Neural cell (in vitro differentiated cells): ENCODE measurements at regions not wholly inside any gene's neighbourhood (a gene's known extent, or its start where the extent isn't known, plus 50 kb on each side); places are given as distances from the start of the nearest gene placed in this dataset.

ENCODE experiments used
- H2AFZ ChIP-seq: fragments of 200-600, 300-800 bp; sonication (generic), shearing (Covaris generic); 2 replicates; pipeline ENCODE4 v1.6.0; 2014; ENCODE audit warnings: low read depth, mild to moderate bottlenecking, antibody characterized with exemption, low read length, moderate library complexity
- H3F3A ChIP-seq: fragments of 200-600 bp; shearing (Covaris generic); 2 replicates; pipeline ENCODE4 v1.6.1; 2016; ENCODE audit warnings: mild to moderate bottlenecking, moderate library complexity, mixed read lengths, antibody characterized with exemption, low read length; ENCODE audit not compliant: insufficient read depth, poor library complexity, severe bottlenecking
- H3K27ac ChIP-seq: fragments of 200-600, 300-800 bp; sonication (generic), shearing (Covaris generic); 2 replicates; pipeline ENCODE4 v1.5.1; 2014; ENCODE audit warnings: mild to moderate bottlenecking, low read length, moderate library complexity
- H3K27me3 ChIP-seq: fragments of 300-800, 200-600 bp; sonication (generic), shearing (Covaris generic); 2 replicates; pipeline ENCODE4 v1.6.0; 2014; ENCODE audit warnings: mild to moderate bottlenecking, low read depth, low read length, moderate library complexity; ENCODE audit not compliant: insufficient read depth
- H3K36me3 ChIP-seq: fragments of 300-800, 200-600 bp; sonication (generic), shearing (Covaris generic); 2 replicates; pipeline ENCODE4 v1.5.1; 2014; ENCODE audit warnings: mild to moderate bottlenecking, antibody characterized with exemption, low read length, moderate library complexity; ENCODE audit not compliant: insufficient read depth
- H3K4me2 ChIP-seq: fragments of 300-800, 200-600 bp; sonication (generic), shearing (Covaris generic); 2 replicates; pipeline ENCODE4 v1.6.0; 2014; ENCODE audit warnings: mild to moderate bottlenecking, low read length
- H3K4me3 ChIP-seq: fragments of 300-800, 200-600 bp; sonication (generic), shearing (Covaris generic); 2 replicates; pipeline ENCODE4 v1.5.1; 2014; ENCODE audit warnings: mild to moderate bottlenecking, low read length, moderate library complexity
- H3K79me2 ChIP-seq: fragments of 200-600 bp; shearing (Covaris generic); replicated peaks from 2 replicates; pipeline ENCODE4 v1.6.0; 2014; ENCODE audit warnings: mild to moderate bottlenecking, low read length, moderate library complexity; ENCODE audit not compliant: insufficient read depth
- H3K9ac ChIP-seq: fragments of 300-800, 200-600 bp; sonication (generic), shearing (Covaris generic); 2 replicates; pipeline ENCODE4 v1.6.1; 2016; ENCODE audit warnings: mild to moderate bottlenecking, low read length, mixed read lengths
- H3K9me2 ChIP-seq: fragments of 200-600 bp; shearing (Covaris generic); 2 replicates; pipeline ENCODE4 v1.6.1; 2016; ENCODE audit warnings: mild to moderate bottlenecking, low read length, mixed read lengths; ENCODE audit not compliant: insufficient read depth
- H3K9me3 ChIP-seq: fragments of 200-600, 300-800 bp; sonication (generic), shearing (Covaris generic); 2 replicates; pipeline ENCODE4 v1.6.1; 2016; ENCODE audit warnings: mild to moderate bottlenecking, mixed run types, low read length, moderate library complexity, mixed read lengths
- H4K20me1 ChIP-seq: fragments of 200-600 bp; shearing (Covaris generic); 2 replicates; pipeline ENCODE4 v1.6.1; 2016; ENCODE audit warnings: mild to moderate bottlenecking, mixed run types; ENCODE audit not compliant: insufficient read depth
- EP300 ChIP-seq: fragments of 450-650 bp; conservative IDR thresholded peaks from 2 replicates; pipeline ENCODE4 v1.6.1; 2014; ENCODE audit warnings: antibody characterized with exemption, mild to moderate bottlenecking, moderate library complexity; ENCODE audit not compliant: poor library complexity, severe bottlenecking
- EZH2 ChIP-seq: fragments of 200-600, 300-800 bp; shearing (Covaris generic), sonication (generic); IDR thresholded peaks from 2 replicates; pipeline ENCODE4 v1.6.1; 2014; ENCODE audit warnings: antibody characterized with exemption, low read length, borderline replicate concordance, mild to moderate bottlenecking; ENCODE audit not compliant: insufficient read depth, poor library complexity, severe bottlenecking
- MXI1 ChIP-seq: fragments of 450-650 bp; conservative IDR thresholded peaks from 2 replicates; pipeline ENCODE4 v1.6.1; 2014; ENCODE audit warnings: antibody characterized with exemption, mild to moderate bottlenecking; ENCODE audit not compliant: poor library complexity, severe bottlenecking
- POLR2AphosphoS5 ChIP-seq: IDR thresholded peaks from 2 replicates; pipeline ENCODE4 v1.6.1; 2012
- RAD21 ChIP-seq: fragments of 450-650 bp; conservative IDR thresholded peaks from 2 replicates; pipeline ENCODE4 v1.6.1; 2014; ENCODE audit warnings: antibody characterized with exemption, mild to moderate bottlenecking, moderate library complexity
- SMC3 ChIP-seq: fragments of 450-650 bp; conservative IDR thresholded peaks from 2 replicates; pipeline ENCODE4 v1.6.1; 2014; ENCODE audit warnings: antibody characterized with exemption, mild to moderate bottlenecking, moderate library complexity; ENCODE audit not compliant: poor library complexity
- TAF1 ChIP-seq: IDR thresholded peaks from 2 replicates; pipeline ENCODE4 v1.6.1; 2012; ENCODE audit warnings: low read depth
- TF ChIP-seq, protein P1 (sequence below): IDR thresholded peaks from 2 replicates; pipeline ENCODE4 v1.6.1; 2012; ENCODE audit warnings: borderline replicate concordance
- TF ChIP-seq, protein P2 (sequence below): fragments of 450-650 bp; IDR thresholded peaks from 2 replicates; pipeline ENCODE4 v1.5.1; 2014; ENCODE audit warnings: antibody characterized with exemption, mild to moderate bottlenecking, moderate library complexity; ENCODE audit not compliant: poor library complexity, severe bottlenecking

DNA sequence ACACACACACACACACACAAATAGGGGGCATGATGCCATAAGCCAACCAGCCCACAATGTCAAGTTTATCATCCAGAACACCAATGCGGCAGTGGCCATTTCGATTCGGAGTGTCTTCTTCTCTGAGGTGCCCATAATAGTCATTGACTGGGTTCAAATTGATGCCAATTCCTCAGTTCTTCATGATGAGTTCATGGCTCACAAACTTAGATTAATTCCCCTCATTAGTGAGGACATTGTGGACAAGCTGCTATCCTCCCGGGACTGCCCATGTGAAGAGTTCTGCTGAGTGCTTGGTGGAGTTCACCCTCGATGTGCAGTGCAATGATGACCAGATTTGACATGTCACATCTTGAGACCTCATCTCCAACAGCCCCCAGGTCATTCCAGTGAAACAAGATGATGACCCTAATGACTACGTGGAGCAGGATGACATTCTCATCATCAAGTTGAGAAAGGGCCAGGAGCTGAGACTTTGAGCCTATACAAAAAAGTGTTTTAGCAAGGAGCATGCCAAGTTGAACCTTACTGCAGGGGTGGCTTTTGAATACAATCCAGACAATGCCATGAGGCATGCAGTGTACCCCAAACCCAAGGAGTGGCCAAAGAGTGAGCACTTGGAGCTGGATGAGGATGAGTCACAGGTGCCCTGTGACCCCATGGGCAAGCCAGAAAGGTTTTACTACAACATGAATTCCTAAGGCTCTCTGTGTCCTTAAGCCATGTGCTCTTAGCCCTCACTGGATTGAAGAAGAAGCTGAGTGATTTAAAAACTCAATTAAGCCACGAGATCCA lies 211.6 kb upstream of the SAMSN1 start:
- Histone ChIP-seq H3K36me3 (no peaks in the 10 kb centered on the region), H3K9me2 (no peaks in the 10 kb centered on the region), H2AFZ (no peak overlapping the region), H3K9ac (no peak overlapping the region), H3K4me2 (no peak overlapping the region), H3K79me2 (no peaks in the 10 kb centered on the region), H4K20me1 (no peaks in the 10 kb centered on the region), H3K9me3 (no peaks in the 10 kb centered on the region), H3K27ac (no peak overlapping the region), H3F3A (no peaks in the 10 kb centered on the region), H3K27me3 (no peaks in the 10 kb centered on the region), H3K4me3 (no peak overlapping the region)
- TF ChIP-seq SMC3 (no peak), EP300 (no peak), POLR2AphosphoS5 (no peak), EZH2 (no peak), TAF1 (no peak), MXI1 (no peak), RAD21 (no peak)
- TF ChIP-seq, protein P1, sequence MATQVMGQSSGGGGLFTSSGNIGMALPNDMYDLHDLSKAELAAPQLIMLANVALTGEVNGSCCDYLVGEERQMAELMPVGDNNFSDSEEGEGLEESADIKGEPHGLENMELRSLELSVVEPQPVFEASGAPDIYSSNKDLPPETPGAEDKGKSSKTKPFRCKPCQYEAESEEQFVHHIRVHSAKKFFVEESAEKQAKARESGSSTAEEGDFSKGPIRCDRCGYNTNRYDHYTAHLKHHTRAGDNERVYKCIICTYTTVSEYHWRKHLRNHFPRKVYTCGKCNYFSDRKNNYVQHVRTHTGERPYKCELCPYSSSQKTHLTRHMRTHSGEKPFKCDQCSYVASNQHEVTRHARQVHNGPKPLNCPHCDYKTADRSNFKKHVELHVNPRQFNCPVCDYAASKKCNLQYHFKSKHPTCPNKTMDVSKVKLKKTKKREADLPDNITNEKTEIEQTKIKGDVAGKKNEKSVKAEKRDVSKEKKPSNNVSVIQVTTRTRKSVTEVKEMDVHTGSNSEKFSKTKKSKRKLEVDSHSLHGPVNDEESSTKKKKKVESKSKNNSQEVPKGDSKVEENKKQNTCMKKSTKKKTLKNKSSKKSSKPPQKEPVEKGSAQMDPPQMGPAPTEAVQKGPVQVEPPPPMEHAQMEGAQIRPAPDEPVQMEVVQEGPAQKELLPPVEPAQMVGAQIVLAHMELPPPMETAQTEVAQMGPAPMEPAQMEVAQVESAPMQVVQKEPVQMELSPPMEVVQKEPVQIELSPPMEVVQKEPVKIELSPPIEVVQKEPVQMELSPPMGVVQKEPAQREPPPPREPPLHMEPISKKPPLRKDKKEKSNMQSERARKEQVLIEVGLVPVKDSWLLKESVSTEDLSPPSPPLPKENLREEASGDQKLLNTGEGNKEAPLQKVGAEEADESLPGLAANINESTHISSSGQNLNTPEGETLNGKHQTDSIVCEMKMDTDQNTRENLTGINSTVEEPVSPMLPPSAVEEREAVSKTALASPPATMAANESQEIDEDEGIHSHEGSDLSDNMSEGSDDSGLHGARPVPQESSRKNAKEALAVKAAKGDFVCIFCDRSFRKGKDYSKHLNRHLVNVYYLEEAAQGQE = no peak
- TF ChIP-seq, protein P2, sequence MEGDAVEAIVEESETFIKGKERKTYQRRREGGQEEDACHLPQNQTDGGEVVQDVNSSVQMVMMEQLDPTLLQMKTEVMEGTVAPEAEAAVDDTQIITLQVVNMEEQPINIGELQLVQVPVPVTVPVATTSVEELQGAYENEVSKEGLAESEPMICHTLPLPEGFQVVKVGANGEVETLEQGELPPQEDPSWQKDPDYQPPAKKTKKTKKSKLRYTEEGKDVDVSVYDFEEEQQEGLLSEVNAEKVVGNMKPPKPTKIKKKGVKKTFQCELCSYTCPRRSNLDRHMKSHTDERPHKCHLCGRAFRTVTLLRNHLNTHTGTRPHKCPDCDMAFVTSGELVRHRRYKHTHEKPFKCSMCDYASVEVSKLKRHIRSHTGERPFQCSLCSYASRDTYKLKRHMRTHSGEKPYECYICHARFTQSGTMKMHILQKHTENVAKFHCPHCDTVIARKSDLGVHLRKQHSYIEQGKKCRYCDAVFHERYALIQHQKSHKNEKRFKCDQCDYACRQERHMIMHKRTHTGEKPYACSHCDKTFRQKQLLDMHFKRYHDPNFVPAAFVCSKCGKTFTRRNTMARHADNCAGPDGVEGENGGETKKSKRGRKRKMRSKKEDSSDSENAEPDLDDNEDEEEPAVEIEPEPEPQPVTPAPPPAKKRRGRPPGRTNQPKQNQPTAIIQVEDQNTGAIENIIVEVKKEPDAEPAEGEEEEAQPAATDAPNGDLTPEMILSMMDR = no peak

DNA sequence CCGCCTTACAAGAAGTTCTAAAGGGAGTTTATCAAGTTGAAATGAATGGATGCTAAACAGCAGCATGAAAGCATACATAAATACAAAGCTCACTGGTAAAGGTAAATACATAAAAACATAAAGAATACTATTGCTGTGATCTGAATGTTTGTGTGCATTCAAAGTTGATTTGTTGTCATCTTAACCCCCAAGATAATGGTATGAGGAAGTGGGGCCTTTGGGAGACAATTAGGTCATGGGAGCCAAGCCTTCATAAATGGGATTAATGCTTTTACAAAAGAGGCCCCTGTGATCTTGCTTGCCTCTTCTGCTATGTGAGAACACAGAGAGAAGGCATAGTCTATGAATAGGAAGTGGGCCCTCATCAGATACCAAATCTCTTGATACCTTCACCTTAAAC lies 209.0 kb upstream of the SAMSN1 start:
- Histone ChIP-seq H3K4me2 (no peak overlapping the region), H3K4me3 (no peak overlapping the region), H3F3A (no peaks in the 10 kb centered on the region), H3K36me3 (no peaks in the 10 kb centered on the region), H2AFZ (no peak overlapping the region), H3K79me2 (no peaks in the 10 kb centered on the region), H3K9me2 (no peaks in the 10 kb centered on the region), H3K9ac (no peak overlapping the region), H4K20me1 (no peaks in the 10 kb centered on the region), H3K27me3 (no peaks in the 10 kb centered on the region), H3K27ac (no peak overlapping the region), H3K9me3 (no peaks in the 10 kb centered on the region)
- no peak for TF ChIP-seq RAD21
- TF ChIP-seq SMC3 = no peak
- no peak for TF ChIP-seq EZH2
- TF ChIP-seq, protein P2 = no peak
- TF ChIP-seq TAF1 = no peak
- no peak for TF ChIP-seq EP300
- no peak for TF ChIP-seq MXI1
- TF ChIP-seq, protein P1 = no peak
- TF ChIP-seq POLR2AphosphoS5 = no peak
